Endothelial cell of umbilical vein (primary cell): ENCODE measurements at regions not wholly inside any gene's neighbourhood (a gene's known extent, or its start where the extent isn't known, plus 50 kb on each side); places are given as distances from the start of the nearest gene placed in this dataset.

ENCODE experiments used
- CTCF ChIP-seq, 2 donors: IDR thresholded peaks; 1 replicate in 1 of 2; 2 replicates in 1 of 2; pipeline ENCODE4 v1.5.1; 2011; ENCODE audit warnings: low read length in 2 of 2, mild to moderate bottlenecking in 2 of 2, moderate library complexity in 2 of 2, control low read depth in 1 of 2, inconsistent platforms in 1 of 2, low read depth in 1 of 2; ENCODE audit not compliant: insufficient read depth in 1 of 2; ENCODE audit errors: extremely low read depth in 1 of 2
- EZH2 ChIP-seq: IDR thresholded peaks from 2 replicates; pipeline ENCODE4 v1.6.1; 2012; ENCODE audit warnings: borderline replicate concordance, low read depth, mild to moderate bottlenecking, moderate library complexity, low read length, inconsistent platforms; ENCODE audit not compliant: severe bottlenecking
- FOS ChIP-seq: IDR thresholded peaks from 2 replicates; pipeline ENCODE4 v1.6.1; 2011; ENCODE audit warnings: mild to moderate bottlenecking, low read length, moderate library complexity, borderline replicate concordance; ENCODE audit not compliant: insufficient read depth
- GATA2 ChIP-seq: IDR thresholded peaks from 2 replicates; pipeline ENCODE4 v1.7.0; 2011; ENCODE audit warnings: low read depth, mild to moderate bottlenecking, moderate library complexity, mixed read lengths, low read length; ENCODE audit not compliant: insufficient read length, insufficient read depth
- POLR2A ChIP-seq: IDR thresholded peaks from 2 replicates; pipeline ENCODE4 v1.6.1; 2012; ENCODE audit warnings: low read depth, mild to moderate bottlenecking, control low read depth, low read length
- POLR2AphosphoS5 ChIP-seq: IDR thresholded peaks from 2 replicates; pipeline ENCODE4 v1.6.1; 2012; ENCODE audit warnings: low read depth, mild to moderate bottlenecking, control low read depth, low read length, moderate library complexity; ENCODE audit not compliant: insufficient read depth

GRCh38 chr6:126821706-126822105 lies 296.8 kb upstream of the RSPO3 start:
- TF ChIP-seq CTCF (IDR thresholded peaks at IDR 0.05; ENCODE audit: extremely low read depth in 1 of 2, insufficient read depth in 1 of 2, low read depth in 1 of 2, low read length in 2 of 2) (no peak), POLR2A (no peak), POLR2AphosphoS5 (no peak), FOS (no peak), GATA2 (no peak), EZH2 (no peak)
